Peyer's patch (tissue), 4 donors: ENCODE measurements at regions not wholly inside any gene's neighbourhood (a gene's known extent, or its start where the extent isn't known, plus 50 kb on each side); places are given as distances from the start of the nearest gene placed in this dataset.

ENCODE experiments used
- DNase-seq, 3 donors: peaks; one replicate each; pipeline ENCODE4 v3.0.0-alpha.2; 2017 to 2019
- H3K27ac ChIP-seq, 4 donors: fragments of 200-600 bp; sonication (generic); one replicate each; pipeline ENCODE4 v1.5.1; 2016 to 2019
- H3K27me3 ChIP-seq, 2 donors: fragments of 200-600 bp; sonication (generic); one replicate each; pipeline ENCODE4 v1.5.1; 2019
- H3K36me3 ChIP-seq, 3 donors: fragments of 200-600 bp; sonication (generic); one replicate each; pipeline ENCODE4 v1.5.1; 2016 to 2019
- H3K4me1 ChIP-seq, 4 donors: fragments of 200-600 bp; sonication (generic); one replicate each; pipeline ENCODE4 v1.5.1; 2016 to 2019
- H3K4me3 ChIP-seq, 4 donors: fragments of 200-600 bp; sonication (generic); 1 replicate in 3 of 4; 2 replicates in 1 of 4; pipeline ENCODE4 v1.5.1; 2016 to 2019; ENCODE audit warnings: mild to moderate bottlenecking in 1 of 4
- H3K9me3 ChIP-seq, 4 donors: fragments of 200-600 bp; sonication (generic); one replicate each; pipeline ENCODE4 v1.5.1; 2016 to 2019; ENCODE audit warnings: mild to moderate bottlenecking in 1 of 4
- CTCF ChIP-seq, 6 experiments: fragments of 450-650 bp in 4 of 6; fragments of 200-600 bp in 2 of 6; sonication (generic) in 1 of 6; IDR thresholded peaks; one replicate each; pipeline ENCODE4 v1.5.1; 2017 to 2019; ENCODE audit warnings: antibody characterized with exemption in 6 of 6, mild to moderate bottlenecking in 3 of 6, moderate library complexity in 1 of 6
- POLR2A ChIP-seq, 2 donors: fragments of 450-650 bp; IDR thresholded peaks; one replicate each; pipeline ENCODE4 v1.5.1; 2017; ENCODE audit warnings: antibody characterized with exemption in 2 of 2, mild to moderate bottlenecking in 2 of 2, moderate library complexity in 2 of 2

- no peak for TF ChIP-seq CTCF (IDR thresholded peaks at IDR 0.05)
- no peak for TF ChIP-seq POLR2A (IDR thresholded peaks at IDR 0.05)
- Histone ChIP-seq H3K36me3 (no peaks in the 10 kb centered on the region), H3K27me3 (no peaks in the 10 kb centered on the region), H3K9me3 (no peaks in the 10 kb centered on the region), H3K4me3 (no peak overlapping the region), H3K27ac (no peak overlapping the region), H3K4me1 (no peaks in the 10 kb centered on the region)
- DNase-seq: no peak
Measured at GRCh38 chr11:11764423-11764803, 77.4 kb upstream of the USP47 start.

DNA sequence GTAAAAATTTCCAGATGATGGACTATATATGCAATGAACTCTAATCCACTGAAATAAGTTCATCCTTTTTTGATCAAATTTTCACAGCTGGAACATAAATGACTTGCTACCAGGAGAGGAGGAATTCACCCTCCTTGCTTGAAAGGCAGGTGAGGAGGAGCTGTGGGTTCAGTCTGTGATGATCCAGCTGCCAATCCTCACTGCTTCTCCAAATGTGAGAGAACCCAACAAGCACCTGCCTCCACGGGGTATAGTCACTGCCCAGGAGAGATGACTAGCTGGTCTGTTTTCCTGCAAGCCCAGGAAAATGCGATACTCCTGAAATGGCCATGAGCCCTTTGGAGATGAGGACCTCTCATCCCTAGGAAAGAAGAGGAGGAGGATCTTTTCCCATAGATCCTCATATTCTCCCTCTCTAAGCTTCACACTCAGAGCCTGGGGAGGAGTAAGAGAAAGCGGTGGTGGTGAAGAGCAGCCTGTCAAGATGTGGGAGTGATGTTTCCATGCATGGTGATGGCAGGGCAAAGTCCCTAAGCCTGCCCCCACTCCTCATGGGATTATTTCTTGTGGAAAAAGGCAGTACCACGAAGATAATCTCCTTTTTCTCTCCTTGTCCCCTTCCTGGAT is 77.9 kb upstream of the USP47 start:
- Histone ChIP-seq H3K4me3 (no peak overlapping the region), H3K36me3 (no peaks in the 10 kb centered on the region), H3K4me1 (no peaks in the 10 kb centered on the region), H3K27me3 (no peaks in the 10 kb centered on the region), H3K9me3 (no peaks in the 10 kb centered on the region), H3K27ac (no peak overlapping the region)
- TF ChIP-seq CTCF (IDR thresholded peaks at IDR 0.05) (no peak), POLR2A (IDR thresholded peaks at IDR 0.05) (no peak)
- DNase-seq: no peak

DNA sequence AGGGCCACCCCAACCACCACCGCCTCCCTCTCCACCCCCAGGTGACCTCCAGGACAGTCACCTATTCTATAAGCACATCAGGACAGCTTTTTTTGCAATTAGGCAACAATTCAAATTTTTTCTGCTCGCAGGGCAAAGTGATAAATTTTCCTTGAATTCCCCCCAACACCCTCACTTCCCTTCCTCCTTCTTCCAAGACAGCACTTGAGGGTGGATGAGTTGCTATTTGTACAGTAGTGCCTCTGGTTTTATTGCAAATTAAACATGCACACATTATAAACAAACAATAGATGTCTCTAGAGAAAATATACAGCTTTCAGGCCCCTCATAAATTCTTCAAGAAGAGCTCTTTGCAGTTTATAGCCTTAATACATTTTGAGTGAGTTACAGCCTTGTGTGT is 80.9 kb upstream of the USP47 start:
- DNase-seq: no peak
- H3K4me3 ChIP-seq: no peak overlapping the region
- no peaks in the 10 kb centered on the region for H3K36me3 ChIP-seq
- H3K9me3 ChIP-seq: no peaks in the 10 kb centered on the region
- H3K4me1 ChIP-seq: no peaks in the 10 kb centered on the region
- no peak overlapping the region for H3K27ac ChIP-seq
- no peaks in the 10 kb centered on the region for H3K27me3 ChIP-seq
- TF ChIP-seq CTCF (IDR thresholded peaks at IDR 0.05) (no peak), POLR2A (IDR thresholded peaks at IDR 0.05) (no peak)

- no peak for DNase-seq
- Histone ChIP-seq H3K27ac (no peak overlapping the region), H3K27me3 (no peaks in the 10 kb centered on the region), H3K9me3 (no peaks in the 10 kb centered on the region), H3K36me3 (no peaks in the 10 kb centered on the region), H3K4me1 (no peaks in the 10 kb centered on the region), H3K4me3 (no peak overlapping the region)
- no peak for TF ChIP-seq CTCF (IDR thresholded peaks at IDR 0.05)
- TF ChIP-seq POLR2A (IDR thresholded peaks at IDR 0.05): no peak
Measured at GRCh38 chr11:11758603-11759196, 83.1 kb upstream of the USP47 start.

DNA sequence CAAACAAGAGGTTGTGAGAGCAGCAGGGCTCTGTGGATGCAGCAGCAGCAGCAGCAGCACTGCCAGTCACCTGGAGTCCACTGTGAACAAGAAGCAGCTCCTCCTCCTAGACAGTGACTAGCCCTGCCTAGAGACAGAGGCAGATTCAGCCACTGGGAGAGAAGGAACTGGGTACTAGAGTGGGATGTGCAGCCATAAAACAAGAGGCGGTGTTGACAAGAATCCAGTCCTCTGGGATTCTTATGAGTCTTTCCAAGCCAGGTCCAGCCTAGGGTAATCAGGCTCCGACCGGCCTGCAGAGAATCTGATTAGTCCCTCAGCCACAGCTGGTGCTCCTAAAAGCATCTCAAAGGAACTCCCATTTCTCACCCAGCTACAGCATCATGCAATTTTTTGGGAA is 83.9 kb upstream of the USP47 start:
- Histone ChIP-seq H3K4me1 (no peaks in the 10 kb centered on the region), H3K27me3 (no peaks in the 10 kb centered on the region), H3K27ac (no peak overlapping the region), H3K36me3 (no peaks in the 10 kb centered on the region), H3K9me3 (no peaks in the 10 kb centered on the region), H3K4me3 (no peak overlapping the region)
- no peak for DNase-seq
- TF ChIP-seq CTCF (IDR thresholded peaks at IDR 0.05): no peak

DNA sequence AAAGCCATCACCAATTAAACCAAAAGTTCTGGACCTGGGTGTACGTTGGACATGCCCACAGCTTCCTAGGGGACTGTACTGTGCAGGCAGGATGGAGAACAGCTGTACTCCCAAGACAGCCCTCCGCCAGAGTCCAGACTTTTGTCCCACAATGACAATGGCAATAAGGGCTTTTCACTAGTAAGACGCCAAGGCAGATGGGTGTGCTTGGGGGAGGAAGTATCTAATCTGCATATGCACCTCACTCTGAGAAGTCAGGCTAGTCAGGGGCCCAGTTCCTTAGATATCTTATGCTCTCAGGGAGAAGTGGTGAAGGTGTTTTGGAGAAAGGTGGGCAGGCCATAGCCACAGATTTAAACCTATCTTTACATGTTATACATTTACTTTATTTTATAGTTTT is 85.1 kb upstream of the USP47 start:
- Histone ChIP-seq H3K4me3 (no peak overlapping the region), H3K9me3 (no peaks in the 10 kb centered on the region), H3K27ac (no peak overlapping the region), H3K36me3 (no peaks in the 10 kb centered on the region), H3K4me1 (no peaks in the 10 kb centered on the region), H3K27me3 (no peaks in the 10 kb centered on the region)
- TF ChIP-seq CTCF (IDR thresholded peaks at IDR 0.05): no peak
- TF ChIP-seq POLR2A (IDR thresholded peaks at IDR 0.05): no peak
- no peak for DNase-seq
